IMR-90 (cell line): ENCODE measurements at regions not wholly inside any gene's neighbourhood (a gene's known extent, or its start where the extent isn't known, plus 50 kb on each side); places are given as distances from the start of the nearest gene placed in this dataset.
"Not testable (repeated sequence)": the region's sequence is repeated elsewhere in the genome, so short reads cannot be mapped to it uniquely, and the experiment has no call there.

Experiments
- BHLHE40 ChIP-seq: fragments of 150-350 bp; IDR thresholded peaks from 2 replicates; pipeline ENCODE4 v1.6.1; 2016; ENCODE audit warnings: mild to moderate bottlenecking, low read depth, low read length
- CEBPB ChIP-seq: IDR thresholded peaks from 2 replicates; pipeline ENCODE4 v1.6.1; 2012; ENCODE audit warnings: low read depth, low read length, improper control_type of control experiment
- CHD1 ChIP-seq: IDR thresholded peaks from 2 replicates; pipeline ENCODE4 v1.6.1; 2012; ENCODE audit warnings: low read depth, low read length, improper control_type of control experiment
- ELK1 ChIP-seq: fragments of 150-350 bp; IDR thresholded peaks from 2 replicates; pipeline ENCODE4 v1.6.1; 2016; ENCODE audit warnings: low read depth, mild to moderate bottlenecking, low read length, moderate library complexity, borderline replicate concordance
- MAZ ChIP-seq: IDR thresholded peaks from 2 replicates; pipeline ENCODE4 v1.6.1; 2012; ENCODE audit warnings: low read depth, mild to moderate bottlenecking, low read length, improper control_type of control experiment, moderate library complexity, borderline replicate concordance
- MXI1 ChIP-seq: IDR thresholded peaks from 2 replicates; pipeline ENCODE4 v1.6.1; 2012; ENCODE audit warnings: low read depth, mild to moderate bottlenecking, low read length, moderate library complexity, borderline replicate concordance
- NFE2L2 ChIP-seq: fragments of 150-350 bp; IDR thresholded peaks from 2 replicates; pipeline ENCODE4 v1.6.1; 2016; ENCODE audit warnings: low read depth, mild to moderate bottlenecking, low read length
- POLR2A ChIP-seq: IDR thresholded peaks from 2 replicates; pipeline ENCODE4 v1.6.1; 2012; ENCODE audit warnings: mild to moderate bottlenecking, low read depth, low read length
- RAD21 ChIP-seq: IDR thresholded peaks from 2 replicates; pipeline ENCODE4 v1.6.1; 2012; ENCODE audit warnings: low read length, improper control_type of control experiment
- RCOR1 ChIP-seq: IDR thresholded peaks from 2 replicates; pipeline ENCODE4 v1.6.1; 2012; ENCODE audit warnings: mild to moderate bottlenecking, low read length, improper control_type of control experiment; ENCODE audit not compliant: insufficient replicate concordance
- RFX5 ChIP-seq: IDR thresholded peaks from 2 replicates; pipeline ENCODE4 v1.8.0; 2012; ENCODE audit warnings: low read depth, mild to moderate bottlenecking, low read length, moderate library complexity
- SMC3 ChIP-seq: fragments of 150-350 bp; IDR thresholded peaks from 2 replicates; pipeline ENCODE4 v1.6.1; 2016; ENCODE audit warnings: low read depth, mild to moderate bottlenecking, antibody characterized with exemption, low read length, moderate library complexity
- TF ChIP-seq, protein P1 (sequence below): conservative IDR thresholded peaks from 2 replicates; pipeline ENCODE4 v1.5.1; 2012; ENCODE audit warnings: mild to moderate bottlenecking, low read depth, low read length, improper control_type of control experiment

DNA sequence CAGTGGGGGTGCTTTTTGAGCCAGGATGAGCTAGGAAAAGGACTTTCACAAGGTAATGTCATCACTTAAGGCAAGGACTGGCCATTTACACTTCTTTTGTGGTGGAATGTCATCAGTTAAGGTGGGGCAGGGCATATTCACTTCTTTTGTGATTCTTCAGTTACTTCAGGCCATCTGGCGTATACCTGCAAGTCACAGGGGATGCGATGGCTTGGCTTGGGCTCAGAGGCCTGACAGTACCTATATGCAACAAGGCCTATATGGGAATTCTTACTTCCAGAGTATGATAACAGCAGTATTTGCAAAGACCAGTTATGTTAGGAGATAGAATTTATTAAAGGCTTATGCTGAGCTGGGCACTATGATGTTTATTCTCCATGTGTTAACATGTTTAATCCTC, 731.9 kb upstream of the MBL2 start:
- not testable (repeated sequence) for TF ChIP-seq RFX5, ELK1, CHD1, BHLHE40, RAD21, POLR2A, CEBPB, RCOR1, MAZ, MXI1, NFE2L2, SMC3
- TF ChIP-seq, protein P1, sequence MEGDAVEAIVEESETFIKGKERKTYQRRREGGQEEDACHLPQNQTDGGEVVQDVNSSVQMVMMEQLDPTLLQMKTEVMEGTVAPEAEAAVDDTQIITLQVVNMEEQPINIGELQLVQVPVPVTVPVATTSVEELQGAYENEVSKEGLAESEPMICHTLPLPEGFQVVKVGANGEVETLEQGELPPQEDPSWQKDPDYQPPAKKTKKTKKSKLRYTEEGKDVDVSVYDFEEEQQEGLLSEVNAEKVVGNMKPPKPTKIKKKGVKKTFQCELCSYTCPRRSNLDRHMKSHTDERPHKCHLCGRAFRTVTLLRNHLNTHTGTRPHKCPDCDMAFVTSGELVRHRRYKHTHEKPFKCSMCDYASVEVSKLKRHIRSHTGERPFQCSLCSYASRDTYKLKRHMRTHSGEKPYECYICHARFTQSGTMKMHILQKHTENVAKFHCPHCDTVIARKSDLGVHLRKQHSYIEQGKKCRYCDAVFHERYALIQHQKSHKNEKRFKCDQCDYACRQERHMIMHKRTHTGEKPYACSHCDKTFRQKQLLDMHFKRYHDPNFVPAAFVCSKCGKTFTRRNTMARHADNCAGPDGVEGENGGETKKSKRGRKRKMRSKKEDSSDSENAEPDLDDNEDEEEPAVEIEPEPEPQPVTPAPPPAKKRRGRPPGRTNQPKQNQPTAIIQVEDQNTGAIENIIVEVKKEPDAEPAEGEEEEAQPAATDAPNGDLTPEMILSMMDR, result not testable (repeated sequence)
